Endothelial cell (in vitro differentiated cells): ENCODE measurements at regions not wholly inside any gene's neighbourhood (a gene's known extent, or its start where the extent isn't known, plus 50 kb on each side); places are given as distances from the start of the nearest gene placed in this dataset.

Experiments
- DNase-seq: peaks from one replicate; pipeline ENCODE4 v3.0.0; 2021; ENCODE audit warnings: low spot score
- H3K27ac Mint-ChIP-seq: one replicate; pipeline ENCODE4 v1.8.0; 2021; ENCODE audit warnings: mixed read lengths, inconsistent platforms; ENCODE audit not compliant: unreplicated experiment
- H3K27me3 Mint-ChIP-seq: one replicate; pipeline ENCODE4 v1.8.0; 2021; ENCODE audit warnings: mild to moderate bottlenecking, moderate library complexity, mixed read lengths, inconsistent platforms; ENCODE audit not compliant: unreplicated experiment
- H3K36me3 Mint-ChIP-seq: one replicate; pipeline ENCODE4 v1.8.0; 2021; ENCODE audit warnings: mild to moderate bottlenecking, low read depth, mixed read lengths, inconsistent platforms; ENCODE audit not compliant: unreplicated experiment
- H3K4me1 Mint-ChIP-seq: one replicate; pipeline ENCODE4 v1.8.0; 2021; ENCODE audit warnings: mild to moderate bottlenecking, mixed read lengths, inconsistent platforms; ENCODE audit not compliant: unreplicated experiment
- H3K4me3 Mint-ChIP-seq: one replicate; pipeline ENCODE4 v1.8.0; 2021; ENCODE audit warnings: mild to moderate bottlenecking, mixed read lengths, inconsistent platforms; ENCODE audit not compliant: unreplicated experiment
- H3K9me3 Mint-ChIP-seq: one replicate; pipeline ENCODE4 v1.8.0; 2021; ENCODE audit warnings: mixed read lengths, inconsistent platforms; ENCODE audit not compliant: unreplicated experiment
- CTCF ChIP-seq: fragments of 200-600 bp; sonication (generic); IDR thresholded peaks from one replicate; pipeline ENCODE4 v1.5.0; 2021; ENCODE audit warnings: antibody characterized with exemption; ENCODE audit not compliant: unreplicated experiment

- Mint-ChIP-seq H3K4me3 (no peak overlapping the region), H3K9me3 (no peaks in the 10 kb centered on the region), H3K27me3 (no peaks in the 10 kb centered on the region), H3K27ac (no peak overlapping the region), H3K4me1 (no peaks in the 10 kb centered on the region), H3K36me3 (no peaks in the 10 kb centered on the region)
- no peak for DNase-seq
- TF ChIP-seq CTCF, result no peak
These were observed 62.8 kb downstream of the FAM9B start for GRCh38 chrX:8971116-8971515.

- no peak for TF ChIP-seq CTCF
- H3K36me3 Mint-ChIP-seq, result no peaks in the 10 kb centered on the region
- no peaks in the 10 kb centered on the region for H3K9me3 Mint-ChIP-seq
- H3K27ac Mint-ChIP-seq, result no peak overlapping the region
- H3K4me1 Mint-ChIP-seq, result no peaks in the 10 kb centered on the region
- no peaks in the 10 kb centered on the region for H3K27me3 Mint-ChIP-seq
- no peak for DNase-seq
- H3K4me3 Mint-ChIP-seq, result no peak overlapping the region
These were observed 64.5 kb downstream of the FAM9B start for GRCh38 chrX:8969378-8969777.

- H3K4me3 Mint-ChIP-seq, result no peak overlapping the region
- H3K36me3 Mint-ChIP-seq, result no peaks in the 10 kb centered on the region
- H3K4me1 Mint-ChIP-seq, result no peaks in the 10 kb centered on the region
- H3K27ac Mint-ChIP-seq, result no peak overlapping the region
- no peaks in the 10 kb centered on the region for H3K27me3 Mint-ChIP-seq
- DNase-seq, result no peak
- no peaks in the 10 kb centered on the region for H3K9me3 Mint-ChIP-seq
- TF ChIP-seq CTCF, result no peak
These were observed 66.5 kb downstream of the FAM9B start for GRCh38 chrX:8967461-8967860.

GRCh38 chrX:8960957-8961468, 72.9 kb downstream of the FAM9B start:
- peaks cover 2% of the 10 kb centered on the region for H3K27me3 Mint-ChIP-seq
- H3K4me3 Mint-ChIP-seq, result no peak overlapping the region
- no peaks in the 10 kb centered on the region for H3K36me3 Mint-ChIP-seq
- DNase-seq, result no peak
- H3K27ac Mint-ChIP-seq, result no peak overlapping the region
- no peaks in the 10 kb centered on the region for H3K9me3 Mint-ChIP-seq
- TF ChIP-seq CTCF, result no peak
- H3K4me1 Mint-ChIP-seq, result no peaks in the 10 kb centered on the region

GRCh38 chrX:8955511-8955910, 78.4 kb downstream of the FAM9B start:
- Mint-ChIP-seq H3K27ac (no peak overlapping the region), H3K4me1 (peaks cover 3% of the 10 kb centered on the region)

More at GRCh38 chrX:8955511-8955910, 78.4 kb downstream of the FAM9B start:
- no peak for TF ChIP-seq CTCF
- Mint-ChIP-seq H3K36me3 (no peaks in the 10 kb centered on the region), H3K27me3 (peaks cover 2% of the 10 kb centered on the region), H3K9me3 (no peaks in the 10 kb centered on the region), H3K4me3 (no peak overlapping the region)
- no peak for DNase-seq
